ENCODE measurements at regions not wholly inside any gene's neighbourhood (a gene's known extent, or its start where the extent isn't known, plus 50 kb on each side); places are given as distances from the start of the nearest gene placed in this dataset.
A peak's percentile ranks its signal among the peaks of the same experiment; 100 is the strongest.

DNA sequence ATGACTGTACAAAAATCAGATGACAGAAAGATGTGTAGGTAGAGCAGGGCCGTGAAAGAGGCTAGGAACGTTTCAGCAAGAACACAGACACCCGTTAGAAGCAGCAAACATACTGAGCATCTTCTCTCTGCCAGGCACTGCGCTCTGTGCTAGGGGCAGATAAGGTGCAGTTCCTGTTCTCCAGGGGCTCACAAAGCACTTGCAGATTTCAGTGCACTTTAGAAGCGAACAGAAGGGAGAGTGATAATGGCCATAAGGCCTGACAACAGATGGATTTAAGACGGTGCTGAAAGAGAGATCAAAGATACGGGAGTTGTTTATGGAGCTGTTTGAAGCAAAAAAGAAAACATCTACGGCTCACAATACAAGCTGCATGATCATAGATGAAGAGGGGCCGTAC, 200.3 kb upstream of the FOXD3 start (continued):
- TF ChIP-seq NR4A1 (CRISPR knock-in tag; IDR thresholded peaks at IDR 0.05) (no peak), NR4A1 (tag; IDR thresholded peaks at IDR 0.05) (no peak), ZBTB8A (IDR thresholded peaks at IDR 0.05; ENCODE audit: partially characterized antibody) (no peak), YY1 (IDR thresholded peaks at IDR 0.05; ENCODE audit: borderline replicate concordance in 1 of 3, control insufficient read depth in 1 of 3, extremely low read depth in 1 of 3, insufficient read depth in 3 of 3, insufficient read length in 1 of 3, insufficient replicate concordance in 2 of 3, low read depth in 1 of 3, low read length in 2 of 3) (no peak), NCOR1 (IDR thresholded peaks at IDR 0.05) (peak; percentile 60), POLR2B (IDR thresholded peaks at IDR 0.05; ENCODE audit: low read depth, partially characterized antibody) (no peak), KAT8 (IDR thresholded peaks at IDR 0.05; ENCODE audit: low read depth) (no peak), RAD51 (IDR thresholded peaks at IDR 0.05; ENCODE audit: borderline replicate concordance, low read depth) (no peak), NBN (IDR thresholded peaks at IDR 0.05; ENCODE audit: low read depth) (no peak), SMARCE1 (IDR thresholded peaks at IDR 0.05) (no peak), ZNF584 (CRISPR knock-in tag; IDR thresholded peaks at IDR 0.05; ENCODE audit: low read depth) (no peak), SAFB2 (IDR thresholded peaks at IDR 0.05; ENCODE audit: borderline replicate concordance, low read depth, low read length, severe bottlenecking) (no peak), ZNF134 (CRISPR knock-in tag; conservative IDR thresholded peaks at IDR 0.05) (no peak)
- TF ChIP-seq, protein P1, sequence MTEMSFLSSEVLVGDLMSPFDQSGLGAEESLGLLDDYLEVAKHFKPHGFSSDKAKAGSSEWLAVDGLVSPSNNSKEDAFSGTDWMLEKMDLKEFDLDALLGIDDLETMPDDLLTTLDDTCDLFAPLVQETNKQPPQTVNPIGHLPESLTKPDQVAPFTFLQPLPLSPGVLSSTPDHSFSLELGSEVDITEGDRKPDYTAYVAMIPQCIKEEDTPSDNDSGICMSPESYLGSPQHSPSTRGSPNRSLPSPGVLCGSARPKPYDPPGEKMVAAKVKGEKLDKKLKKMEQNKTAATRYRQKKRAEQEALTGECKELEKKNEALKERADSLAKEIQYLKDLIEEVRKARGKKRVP (CRISPR knock-in tag; IDR thresholded peaks at IDR 0.05), result 0 out of 2 replicates have a peak, but pooled peaks have one; percentile 47
- TF ChIP-seq, protein P2, sequence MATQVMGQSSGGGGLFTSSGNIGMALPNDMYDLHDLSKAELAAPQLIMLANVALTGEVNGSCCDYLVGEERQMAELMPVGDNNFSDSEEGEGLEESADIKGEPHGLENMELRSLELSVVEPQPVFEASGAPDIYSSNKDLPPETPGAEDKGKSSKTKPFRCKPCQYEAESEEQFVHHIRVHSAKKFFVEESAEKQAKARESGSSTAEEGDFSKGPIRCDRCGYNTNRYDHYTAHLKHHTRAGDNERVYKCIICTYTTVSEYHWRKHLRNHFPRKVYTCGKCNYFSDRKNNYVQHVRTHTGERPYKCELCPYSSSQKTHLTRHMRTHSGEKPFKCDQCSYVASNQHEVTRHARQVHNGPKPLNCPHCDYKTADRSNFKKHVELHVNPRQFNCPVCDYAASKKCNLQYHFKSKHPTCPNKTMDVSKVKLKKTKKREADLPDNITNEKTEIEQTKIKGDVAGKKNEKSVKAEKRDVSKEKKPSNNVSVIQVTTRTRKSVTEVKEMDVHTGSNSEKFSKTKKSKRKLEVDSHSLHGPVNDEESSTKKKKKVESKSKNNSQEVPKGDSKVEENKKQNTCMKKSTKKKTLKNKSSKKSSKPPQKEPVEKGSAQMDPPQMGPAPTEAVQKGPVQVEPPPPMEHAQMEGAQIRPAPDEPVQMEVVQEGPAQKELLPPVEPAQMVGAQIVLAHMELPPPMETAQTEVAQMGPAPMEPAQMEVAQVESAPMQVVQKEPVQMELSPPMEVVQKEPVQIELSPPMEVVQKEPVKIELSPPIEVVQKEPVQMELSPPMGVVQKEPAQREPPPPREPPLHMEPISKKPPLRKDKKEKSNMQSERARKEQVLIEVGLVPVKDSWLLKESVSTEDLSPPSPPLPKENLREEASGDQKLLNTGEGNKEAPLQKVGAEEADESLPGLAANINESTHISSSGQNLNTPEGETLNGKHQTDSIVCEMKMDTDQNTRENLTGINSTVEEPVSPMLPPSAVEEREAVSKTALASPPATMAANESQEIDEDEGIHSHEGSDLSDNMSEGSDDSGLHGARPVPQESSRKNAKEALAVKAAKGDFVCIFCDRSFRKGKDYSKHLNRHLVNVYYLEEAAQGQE (IDR thresholded peaks at IDR 0.05; ENCODE audit: borderline replicate concordance), result no peak
- TF ChIP-seq, protein P2 (CRISPR knock-in tag; IDR thresholded peaks at IDR 0.05; ENCODE audit: low read depth), result no peak
- TF ChIP-seq, protein P3, sequence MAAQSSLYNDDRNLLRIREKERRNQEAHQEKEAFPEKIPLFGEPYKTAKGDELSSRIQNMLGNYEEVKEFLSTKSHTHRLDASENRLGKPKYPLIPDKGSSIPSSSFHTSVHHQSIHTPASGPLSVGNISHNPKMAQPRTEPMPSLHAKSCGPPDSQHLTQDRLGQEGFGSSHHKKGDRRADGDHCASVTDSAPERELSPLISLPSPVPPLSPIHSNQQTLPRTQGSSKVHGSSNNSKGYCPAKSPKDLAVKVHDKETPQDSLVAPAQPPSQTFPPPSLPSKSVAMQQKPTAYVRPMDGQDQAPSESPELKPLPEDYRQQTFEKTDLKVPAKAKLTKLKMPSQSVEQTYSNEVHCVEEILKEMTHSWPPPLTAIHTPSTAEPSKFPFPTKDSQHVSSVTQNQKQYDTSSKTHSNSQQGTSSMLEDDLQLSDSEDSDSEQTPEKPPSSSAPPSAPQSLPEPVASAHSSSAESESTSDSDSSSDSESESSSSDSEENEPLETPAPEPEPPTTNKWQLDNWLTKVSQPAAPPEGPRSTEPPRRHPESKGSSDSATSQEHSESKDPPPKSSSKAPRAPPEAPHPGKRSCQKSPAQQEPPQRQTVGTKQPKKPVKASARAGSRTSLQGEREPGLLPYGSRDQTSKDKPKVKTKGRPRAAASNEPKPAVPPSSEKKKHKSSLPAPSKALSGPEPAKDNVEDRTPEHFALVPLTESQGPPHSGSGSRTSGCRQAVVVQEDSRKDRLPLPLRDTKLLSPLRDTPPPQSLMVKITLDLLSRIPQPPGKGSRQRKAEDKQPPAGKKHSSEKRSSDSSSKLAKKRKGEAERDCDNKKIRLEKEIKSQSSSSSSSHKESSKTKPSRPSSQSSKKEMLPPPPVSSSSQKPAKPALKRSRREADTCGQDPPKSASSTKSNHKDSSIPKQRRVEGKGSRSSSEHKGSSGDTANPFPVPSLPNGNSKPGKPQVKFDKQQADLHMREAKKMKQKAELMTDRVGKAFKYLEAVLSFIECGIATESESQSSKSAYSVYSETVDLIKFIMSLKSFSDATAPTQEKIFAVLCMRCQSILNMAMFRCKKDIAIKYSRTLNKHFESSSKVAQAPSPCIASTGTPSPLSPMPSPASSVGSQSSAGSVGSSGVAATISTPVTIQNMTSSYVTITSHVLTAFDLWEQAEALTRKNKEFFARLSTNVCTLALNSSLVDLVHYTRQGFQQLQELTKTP (IDR thresholded peaks at IDR 0.05; ENCODE audit: low read depth in 1 of 2, partially characterized antibody in 2 of 2), result no peak

Data from K562 (cell line).